Pancreas (tissue), 10 donors: ENCODE measurements at regions not wholly inside any gene's neighbourhood (a gene's known extent, or its start where the extent isn't known, plus 50 kb on each side); places are given as distances from the start of the nearest gene placed in this dataset.
"Not testable (repeated sequence)": the region's sequence is repeated elsewhere in the genome, so short reads cannot be mapped to it uniquely, and the experiment has no call there.

Experiments used
- ATAC-seq, 4 donors: fragments of 200-7000 bp; cut with Tn5 transposase; one replicate each; pipeline versions ENCODE4 v1.8.0 to v1.9.1; 2020; ENCODE audit warnings: mild to moderate bottlenecking in 4 of 4, moderate library complexity in 4 of 4
- DNase-seq, 6 donors: peaks; one replicate each; pipeline ENCODE4 v3.0.0-alpha.2; 2020
- FAIRE-seq: peaks from 2 replicates; lab custom pipeline; 2012; peaks lifted over from hg19 to GRCh38; lab: Jason Lieb, UNC
- H3K27ac ChIP-seq, 4 donors: fragments of 200-600 bp; sonication (generic); 1 replicate in 3 of 4; 2 replicates in 1 of 4; pipeline versions ENCODE4 v1.5.0 to v1.8.0; 2020
- H3K27me3 ChIP-seq, 4 donors: fragments of 200-600 bp; one replicate each; pipeline ENCODE4 v1.8.0; 2021
- H3K36me3 ChIP-seq, 3 donors: fragments of 200-600 bp; sonication (generic) in 1 of 3; one replicate each; pipeline versions ENCODE4 v1.5.0 to v1.8.0; 2020 to 2021
- H3K4me1 ChIP-seq, 3 donors: fragments of 200-600 bp; one replicate each; pipeline ENCODE4 v1.8.0; 2021
- H3K4me3 ChIP-seq, 4 donors: fragments of 200-600 bp; sonication (generic) in 2 of 4; one replicate each; pipeline versions ENCODE4 v1.5.0 to v1.8.0; 2020 to 2021
- H3K9me3 ChIP-seq, 4 donors: fragments of 200-600 bp; one replicate each; pipeline ENCODE4 v1.8.0; 2021
- CTCF ChIP-seq, 4 donors: fragments of 200-600 bp; sonication (generic) in 3 of 4; IDR thresholded peaks; one replicate each; pipeline versions ENCODE4 v1.5.0 to v1.8.0; 2021; ENCODE audit warnings: antibody characterized with exemption in 4 of 4
- WGBS, 2 donors: extraction: QIAGEN DNeasy Blood & Tissue Kit; methylation state at CpG; one replicate each; pipeline ENCODE4 v1.1.7; 2013; 5-methylcytosine and 5-hydroxymethylcytosine counted together
- intact Hi-C, 3 donors: fragments of 100-400 bp; cut with DNase I; formaldehyde crosslinking; loops; one replicate each; pipeline versions ENCODE4 v1.11.1 to v1.14.2; 2022
- donor health status: healthy with polysubstance abuse.
- donor health status: DM: no; HTN: no; CAD: no; lungs with moderate emphysema.
- donor health status: DM: no; HTN: no; CAD: no.
- donor health status: control.
- donor health status: control.
- donor health status: Bipolar disorder and iron deficiency.
- donor health status: DM: yes; HTN: yes; CAD: no.
- donor health status: DM: no; HTN: no; CAD: no.
- donor health status: DM: no; HTN: no; CAD: no.
- donor health status: DM: yes; HTN: yes; CAD: no.

GRCh38 chrX:19256986-19257385 is 86.7 kb upstream of the PDHA1 start:
- WGBS, 2 donors, result 79 to 81% methylated on average over 8 of the region's 8 CpGs
- no peaks in the 10 kb centered on the region for H3K27me3 ChIP-seq
- H3K4me1 ChIP-seq, result no peaks in the 10 kb centered on the region
- FAIRE-seq (no peak), ATAC-seq (no peak), DNase-seq (no peak)
- H3K36me3 ChIP-seq, result no peaks in the 10 kb centered on the region
- H3K4me3 ChIP-seq, result no peak overlapping the region
- TF ChIP-seq CTCF (IDR thresholded peaks at IDR 0.05), result no peak
- intact Hi-C loops, result no loop called here
- no peaks in the 10 kb centered on the region for H3K9me3 ChIP-seq
- no peak overlapping the region for H3K27ac ChIP-seq

DNA sequence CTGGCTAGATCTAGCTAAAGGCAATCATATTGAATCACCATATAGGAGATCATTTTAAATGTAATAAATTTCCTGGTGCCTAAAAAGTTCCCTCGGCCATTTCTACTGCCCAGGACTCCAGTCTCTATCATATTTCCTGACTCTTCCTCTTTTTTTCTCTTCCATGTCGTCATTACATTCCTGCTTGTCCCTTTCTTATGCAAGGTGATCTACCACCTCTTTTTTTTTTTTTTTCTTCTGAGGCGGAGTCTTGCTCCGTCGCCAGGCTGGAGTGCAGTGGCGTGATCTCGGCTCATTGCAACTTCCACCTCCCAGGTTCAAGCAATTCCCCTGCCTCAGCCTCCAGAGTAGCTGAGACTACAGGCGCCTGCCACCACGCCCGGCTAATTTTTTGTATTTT is 82.7 kb upstream of the PDHA1 start:
- H3K4me3 ChIP-seq, FAIRE-seq, intact Hi-C loops, H3K4me1 ChIP-seq, ATAC-seq, H3K9me3 ChIP-seq, H3K27me3 ChIP-seq, H3K36me3 ChIP-seq, DNase-seq, H3K27ac ChIP-seq: not testable (repeated sequence)
- WGBS, 2 donors, result 66 to 83% methylated on average over 10 of the region's 10 CpGs

GRCh38 chrX:19270727-19271126 is 73.0 kb upstream of the PDHA1 start:
- no peak for FAIRE-seq
- WGBS, 2 donors, result 60 to 82% methylated on average over 1 of the region's 1 CpG

GRCh38 chrX:19272452-19272851 is 71.3 kb upstream of the PDHA1 start:
- ATAC-seq, result no peak
- intact Hi-C loops, result no loop called here
- no peak for TF ChIP-seq CTCF (IDR thresholded peaks at IDR 0.05)
- H3K36me3 ChIP-seq, result no peaks in the 10 kb centered on the region
- 76 to 77% methylated on average over 2 of the region's 2 CpGs for WGBS, 2 donors
- H3K27ac ChIP-seq, result no peak overlapping the region
- H3K4me1 ChIP-seq, result no peaks in the 10 kb centered on the region
- DNase-seq, result no peak
- no peak overlapping the region for H3K4me3 ChIP-seq
- no peak for FAIRE-seq
- no peaks in the 10 kb centered on the region for H3K9me3 ChIP-seq
- H3K27me3 ChIP-seq, result peaks cover 0 to 4% (median 0%) of the 10 kb centered on the region in 4 donors

More at GRCh38 chrX:19270727-19271126, 73.0 kb upstream of the PDHA1 start:
- no peak for TF ChIP-seq CTCF (IDR thresholded peaks at IDR 0.05)
- Histone ChIP-seq H3K36me3 (no peaks in the 10 kb centered on the region), H3K27ac (no peak overlapping the region), H3K4me1 (no peaks in the 10 kb centered on the region), H3K9me3 (no peaks in the 10 kb centered on the region), H3K4me3 (no peak overlapping the region), H3K27me3 (peaks cover 0 to 4% (median 0%) of the 10 kb centered on the region in 4 donors)
- ATAC-seq, result no peak
- intact Hi-C loops, result no loop called here
- DNase-seq, result no peak

DNA sequence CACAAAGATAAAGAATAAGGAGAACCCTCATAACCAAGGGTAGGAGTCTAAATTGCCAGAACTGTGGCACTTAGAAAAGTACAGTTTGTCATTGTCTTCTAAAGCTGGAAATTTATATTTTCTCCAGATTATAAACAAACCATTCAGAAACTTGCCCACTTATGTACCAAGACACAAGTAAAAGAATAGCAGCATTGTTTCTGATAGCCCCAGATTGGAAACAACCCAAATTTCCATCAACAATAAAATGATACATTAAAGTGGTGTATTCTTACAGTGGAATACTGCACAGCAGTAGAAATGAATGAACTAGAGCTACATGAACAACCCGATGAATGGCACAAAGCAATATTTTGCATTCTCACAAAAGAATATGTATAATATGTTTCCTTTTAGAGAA is 63.1 kb upstream of the PDHA1 start:
- H3K27ac ChIP-seq, result no peak overlapping the region
- TF ChIP-seq CTCF (IDR thresholded peaks at IDR 0.05), result no peak
- ATAC-seq, result no peak
- no peak overlapping the region for H3K4me3 ChIP-seq
- H3K36me3 ChIP-seq, result no peaks in the 10 kb centered on the region
- WGBS, 2 donors, result 77 to 79% methylated on average over 1 of the region's 1 CpG
- peaks cover 0 to 4% (median 1%) of the 10 kb centered on the region in 4 donors for H3K27me3 ChIP-seq
- no peaks in the 10 kb centered on the region for H3K9me3 ChIP-seq
- no peak for DNase-seq
- intact Hi-C loops, result no loop called here
- FAIRE-seq, result no peak
- no peaks in the 10 kb centered on the region for H3K4me1 ChIP-seq
